Mesendoderm (in vitro differentiated cells): ENCODE measurements at regions not wholly inside any gene's neighbourhood (a gene's known extent, or its start where the extent isn't known, plus 50 kb on each side); places are given as distances from the start of the nearest gene placed in this dataset.
"Not testable (repeated sequence)": the region's sequence is repeated elsewhere in the genome, so short reads cannot be mapped to it uniquely, and the experiment has no call there.

ENCODE experiments used
- DNase-seq: peaks from one replicate; pipeline ENCODE4 v3.0.0; 2013
- H2AK5ac ChIP-seq: 2 replicates; pipeline ENCODE4 v1.6.1; 2013; ENCODE audit warnings: low read length, inconsistent platforms
- H2BK120ac ChIP-seq: 2 replicates; pipeline ENCODE4 v1.6.1; 2013; ENCODE audit warnings: low read depth, mild to moderate bottlenecking, low read length, moderate library complexity, mixed read lengths
- H2BK15ac ChIP-seq: replicated peaks from 2 replicates; pipeline ENCODE4 v1.6.1; 2013; ENCODE audit warnings: low read depth, mild to moderate bottlenecking, moderate library complexity
- H2BK5ac ChIP-seq: 2 replicates; pipeline ENCODE4 v1.6.1; 2013; ENCODE audit warnings: low read length, inconsistent platforms
- H3K18ac ChIP-seq: 2 replicates; pipeline ENCODE4 v1.6.1; 2013; ENCODE audit warnings: mild to moderate bottlenecking, low read length, mixed read lengths
- H3K23ac ChIP-seq: one replicate; pipeline ENCODE4 v1.6.1; 2013; ENCODE audit warnings: low read length
- H3K27ac ChIP-seq: 2 replicates; pipeline ENCODE4 v1.5.1; 2013; ENCODE audit warnings: low read depth, mild to moderate bottlenecking, inconsistent platforms, low read length, moderate library complexity
- H3K27me3 ChIP-seq: 2 replicates; pipeline ENCODE4 v1.6.1; 2013; ENCODE audit warnings: low read length, control low read depth, mild to moderate bottlenecking, inconsistent platforms; ENCODE audit not compliant: insufficient read depth, poor library complexity
- H3K36me3 ChIP-seq: 2 replicates; pipeline ENCODE4 v1.6.1; 2013; ENCODE audit warnings: low read length, inconsistent platforms; ENCODE audit not compliant: control insufficient read depth, insufficient read depth
- H3K4ac ChIP-seq: one replicate; pipeline ENCODE4 v1.6.1; 2013; ENCODE audit warnings: low read depth, mild to moderate bottlenecking, low read length, moderate library complexity
- H3K4me1 ChIP-seq: 2 replicates; pipeline ENCODE4 v1.6.1; 2013; ENCODE audit warnings: low read depth, low read length, inconsistent platforms; ENCODE audit not compliant: control insufficient read depth
- H3K4me2 ChIP-seq: 2 replicates; pipeline ENCODE4 v1.6.1; 2013; ENCODE audit warnings: low read length
- H3K4me3 ChIP-seq: 2 replicates; pipeline ENCODE4 v1.5.1; 2013; ENCODE audit warnings: mild to moderate bottlenecking, low read length
- H3K56ac ChIP-seq: one replicate; pipeline ENCODE4 v1.6.1; 2013; ENCODE audit warnings: low read length
- H3K79me1 ChIP-seq: 2 replicates; pipeline ENCODE4 v1.6.1; 2013; ENCODE audit warnings: low read length, inconsistent platforms
- H3K79me2 ChIP-seq: 2 replicates; pipeline ENCODE4 v1.6.1; 2013; ENCODE audit warnings: mild to moderate bottlenecking, low read length; ENCODE audit not compliant: control insufficient read depth, insufficient read depth
- H3K9ac ChIP-seq: 2 replicates; pipeline ENCODE4 v1.6.1; 2013; ENCODE audit warnings: low read length, inconsistent platforms
- H4K5ac ChIP-seq: one replicate; pipeline ENCODE4 v1.6.1; 2013; ENCODE audit warnings: low read length
- H4K8ac ChIP-seq: one replicate; pipeline ENCODE4 v1.6.1; 2013; ENCODE audit warnings: low read depth, mild to moderate bottlenecking, control low read depth, low read length, moderate library complexity
- WGBS: extraction: QIAGEN DNeasy Blood & Tissue Kit; methylation state at CpG from one replicate; pipeline ENCODE4 v1.1.7; 2013; ENCODE audit warnings: low lambda C conversion rate, missing lambda C conversion rate; ENCODE audit not compliant: insufficient coverage; ENCODE audit errors: extremely low coverage; 5-methylcytosine and 5-hydroxymethylcytosine counted together

DNA sequence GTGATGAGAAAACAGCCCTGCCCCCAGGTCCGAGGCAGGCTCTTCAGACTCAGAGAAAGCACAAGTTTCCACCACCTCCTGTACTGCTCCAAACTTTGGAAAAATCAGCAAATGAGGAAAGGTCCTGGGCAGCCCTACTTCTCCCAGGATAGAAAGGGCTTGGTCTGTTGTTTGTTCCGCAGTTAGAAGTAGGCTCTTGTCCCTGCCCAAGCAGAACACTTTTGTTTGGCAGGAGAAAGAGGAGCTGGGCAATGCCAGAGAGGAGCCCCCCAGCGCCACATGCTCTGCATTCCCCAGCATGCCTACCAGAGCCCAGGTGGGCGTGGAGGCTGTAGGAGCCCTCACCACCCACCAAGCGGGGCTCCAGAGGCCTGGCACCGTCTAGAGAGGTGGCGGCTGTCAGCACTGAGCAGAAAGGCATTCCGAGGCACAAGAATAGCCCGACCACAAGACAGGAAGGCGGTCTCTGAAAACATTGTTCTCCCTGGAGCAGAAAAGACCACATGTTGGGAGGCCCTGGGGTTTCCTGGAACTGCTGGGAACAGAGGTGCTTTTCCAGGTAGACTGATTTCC lies 90.3 kb upstream of the CD82 start:
- H2BK120ac ChIP-seq = no peak overlapping the region
- H3K4ac ChIP-seq = no peak overlapping the region
- no peak overlapping the region for H3K27ac ChIP-seq
- no peak overlapping the region for H3K56ac ChIP-seq
- no peaks in the 10 kb centered on the region for H3K36me3 ChIP-seq
- no peak overlapping the region for H3K4me3 ChIP-seq
- no peak overlapping the region for H2AK5ac ChIP-seq
- H2BK5ac ChIP-seq = no peak overlapping the region
- DNase-seq = no peak
- no CpG with 5 or more reads among the region's 10 CpGs for WGBS
- H3K23ac ChIP-seq = no peak overlapping the region
- H3K79me2 ChIP-seq = no peaks in the 10 kb centered on the region
- H3K27me3 ChIP-seq = no peaks in the 10 kb centered on the region
- H4K8ac ChIP-seq = no peak overlapping the region
- no peaks in the 10 kb centered on the region for H3K79me1 ChIP-seq
- H4K5ac ChIP-seq = no peak overlapping the region
- H2BK15ac ChIP-seq = no peak overlapping the region
- H3K9ac ChIP-seq = no peak overlapping the region
- no peak overlapping the region for H3K18ac ChIP-seq
- no peaks in the 10 kb centered on the region for H3K4me1 ChIP-seq
- H3K4me2 ChIP-seq = no peak overlapping the region

DNA sequence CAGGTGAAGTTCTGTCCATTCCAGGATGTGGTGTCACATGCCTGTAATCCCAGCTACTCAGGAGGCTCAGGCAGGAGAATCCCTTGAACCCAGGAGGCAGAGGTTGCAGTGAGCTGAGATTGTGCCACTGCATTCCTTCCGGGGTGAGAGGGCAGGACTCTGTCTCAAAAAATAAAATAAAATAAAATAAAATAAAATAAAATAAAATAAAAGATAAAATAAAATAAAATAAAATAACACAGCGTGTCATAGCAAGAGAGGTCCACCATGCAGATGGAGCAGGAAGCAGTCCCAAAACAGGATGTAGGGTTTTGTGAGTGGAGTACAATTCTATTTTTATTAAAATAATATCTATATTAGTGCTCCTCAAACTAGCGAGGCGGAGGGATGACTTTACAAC lies 83.1 kb upstream of the CD82 start:
- not testable (repeated sequence) for H3K4me3 ChIP-seq, H4K8ac ChIP-seq, H3K23ac ChIP-seq, H3K79me1 ChIP-seq, H4K5ac ChIP-seq, H3K79me2 ChIP-seq, H3K18ac ChIP-seq, H3K27me3 ChIP-seq, H3K4me2 ChIP-seq, H3K4me1 ChIP-seq, H3K27ac ChIP-seq, H2AK5ac ChIP-seq, H2BK5ac ChIP-seq, H3K9ac ChIP-seq, DNase-seq, H3K36me3 ChIP-seq, H3K56ac ChIP-seq, H2BK15ac ChIP-seq, H2BK120ac ChIP-seq, H3K4ac ChIP-seq
- WGBS = no CpG with 5 or more reads among the region's 4 CpGs

DNA sequence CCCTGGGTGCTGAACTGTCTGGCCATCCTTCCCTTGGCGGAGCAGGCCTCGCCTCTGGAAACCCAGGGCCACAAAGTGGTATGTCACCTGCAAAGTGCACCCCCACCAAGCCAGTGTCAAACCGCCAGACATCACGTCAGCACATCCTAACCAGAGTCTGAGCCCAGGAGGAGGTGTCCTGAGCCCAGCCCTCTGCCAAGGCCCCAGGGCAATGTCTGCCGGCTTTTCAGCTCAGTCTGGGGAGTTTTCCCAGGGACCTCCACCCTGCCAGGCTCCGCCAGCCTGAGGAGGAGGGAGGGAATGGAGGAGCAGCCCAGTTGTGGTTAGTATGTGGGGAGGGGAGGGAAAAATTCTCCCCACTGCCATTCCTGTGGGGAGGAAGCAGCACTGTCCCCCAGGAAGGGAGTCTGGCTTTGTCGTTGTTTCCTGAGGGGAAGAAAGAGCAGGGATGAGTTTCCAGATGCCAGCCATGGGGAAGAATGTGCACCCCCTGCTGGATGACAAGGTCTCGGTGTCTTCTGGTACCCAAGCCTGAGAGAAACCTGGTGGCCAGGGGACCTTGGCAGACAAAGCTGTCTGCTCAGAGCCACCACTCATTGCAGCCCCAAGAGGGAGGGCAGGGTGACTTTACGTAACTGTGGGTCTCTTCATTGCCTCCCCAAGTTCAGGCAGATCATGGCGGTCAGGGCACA lies 81.4 kb upstream of the CD82 start:
- H2BK120ac ChIP-seq = no peak overlapping the region
- no peaks in the 10 kb centered on the region for H3K4me1 ChIP-seq

DNA sequence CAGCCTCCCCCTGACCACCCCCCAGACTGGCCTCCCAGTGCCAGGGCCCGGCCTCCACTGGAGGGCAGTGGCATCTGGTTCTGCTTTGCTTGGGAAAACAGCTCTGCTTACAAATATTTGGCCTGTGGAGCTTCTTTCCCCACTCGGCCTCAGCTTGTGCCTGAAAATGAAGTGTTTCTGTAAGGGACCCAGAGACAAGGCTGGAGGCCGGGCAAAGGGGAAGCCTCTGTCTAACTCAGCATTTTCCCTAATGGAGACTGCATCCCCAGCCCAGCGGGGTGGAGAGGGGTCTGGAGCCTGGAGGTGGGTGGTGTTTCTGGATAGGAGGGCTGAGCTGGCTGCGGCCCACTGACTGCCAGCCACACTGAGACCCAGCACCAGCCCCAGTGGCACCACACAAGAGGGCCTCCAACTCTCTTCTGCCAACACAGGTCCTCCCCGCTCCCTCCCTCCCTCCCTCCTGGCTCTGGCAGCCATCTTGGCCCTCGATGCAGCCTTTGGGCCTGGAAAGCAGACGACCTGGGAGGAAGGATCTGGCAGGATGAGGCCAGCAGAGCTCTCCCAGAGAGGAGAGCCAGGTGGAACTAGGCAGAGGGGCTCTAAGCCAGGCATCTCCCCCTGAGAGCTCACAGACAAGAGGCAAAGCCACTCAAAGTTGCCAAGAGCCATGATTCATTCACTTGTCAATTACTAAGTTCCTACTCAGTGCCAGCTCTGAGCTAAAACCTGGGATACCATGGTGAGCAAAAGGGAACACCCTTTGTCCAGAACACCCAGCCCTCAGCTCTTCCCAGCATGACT lies 77.1 kb upstream of the CD82 start:
- no peaks in the 10 kb centered on the region for H3K79me2 ChIP-seq
- H3K4me2 ChIP-seq = no peak overlapping the region
- H3K36me3 ChIP-seq = no peaks in the 10 kb centered on the region
- H2AK5ac ChIP-seq = no peak overlapping the region
- H4K5ac ChIP-seq = no peak overlapping the region
- no peak overlapping the region for H4K8ac ChIP-seq
- H2BK120ac ChIP-seq = no peak overlapping the region
- H3K4me1 ChIP-seq = no peaks in the 10 kb centered on the region
- H3K18ac ChIP-seq = no peak overlapping the region
- no CpG with 5 or more reads among the region's 8 CpGs for WGBS
- no peak overlapping the region for H2BK5ac ChIP-seq
- H3K23ac ChIP-seq = no peak overlapping the region
- no peaks in the 10 kb centered on the region for H3K27me3 ChIP-seq
- no peak overlapping the region for H2BK15ac ChIP-seq
- no peaks in the 10 kb centered on the region for H3K79me1 ChIP-seq
- no peak overlapping the region for H3K9ac ChIP-seq
- no peak overlapping the region for H3K27ac ChIP-seq
- no peak for DNase-seq
- H3K4ac ChIP-seq = no peak overlapping the region
- H3K56ac ChIP-seq = no peak overlapping the region
- H3K4me3 ChIP-seq = no peak overlapping the region

More for the DNA sequence above, 81.4 kb upstream of the CD82 start:
- Histone ChIP-seq H2BK5ac (no peak overlapping the region), H3K4me2 (no peak overlapping the region), H3K36me3 (no peaks in the 10 kb centered on the region), H3K79me2 (no peaks in the 10 kb centered on the region), H4K8ac (no peak overlapping the region), H4K5ac (no peak overlapping the region), H3K4ac (no peak overlapping the region), H3K9ac (no peak overlapping the region), H2AK5ac (no peak overlapping the region), H3K18ac (no peak overlapping the region), H3K27me3 (no peaks in the 10 kb centered on the region), H3K23ac (no peak overlapping the region), H3K4me3 (no peak overlapping the region), H3K27ac (no peak overlapping the region), H3K56ac (peak overlapping the region; percentile 25), H2BK15ac (no peak overlapping the region), H3K79me1 (no peaks in the 10 kb centered on the region)
- WGBS = no CpG with 5 or more reads among the region's 10 CpGs
- peak; percentile 80 for DNase-seq

DNA sequence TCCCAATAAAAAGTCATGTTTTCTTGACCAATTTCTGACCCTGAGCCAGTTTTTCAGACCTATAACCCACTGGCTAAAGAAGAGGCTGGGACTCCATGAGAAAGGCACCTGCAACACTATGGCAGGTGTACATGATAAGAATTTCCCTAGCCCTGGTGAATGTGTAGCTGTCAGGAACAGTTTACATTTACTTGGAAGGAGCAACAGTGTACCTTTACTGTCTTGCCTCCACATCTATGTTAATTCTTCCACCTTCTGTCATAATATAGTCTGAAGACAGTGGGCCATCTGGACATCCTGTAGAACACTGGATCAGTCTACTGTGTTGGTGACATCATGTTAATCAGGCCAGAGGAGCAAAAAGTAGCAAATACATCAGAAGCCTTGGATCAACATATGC lies 72.1 kb upstream of the CD82 start:
- Histone ChIP-seq H3K56ac (no peak overlapping the region), H3K4ac (no peak overlapping the region), H3K79me2 (no peaks in the 10 kb centered on the region), H3K27ac (no peak overlapping the region), H3K36me3 (no peaks in the 10 kb centered on the region), H4K5ac (no peak overlapping the region), H3K4me1 (peaks cover 2% of the 10 kb centered on the region), H3K79me1 (no peaks in the 10 kb centered on the region), H2AK5ac (no peak overlapping the region), H2BK120ac (no peak overlapping the region), H2BK15ac (no peak overlapping the region), H3K27me3 (no peaks in the 10 kb centered on the region), H2BK5ac (no peak overlapping the region), H3K4me2 (no peak overlapping the region), H4K8ac (no peak overlapping the region), H3K9ac (no peak overlapping the region), H3K4me3 (no peak overlapping the region), H3K23ac (no peak overlapping the region), H3K18ac (no peak overlapping the region)
- DNase-seq = no peak
